A549 (cell line): ENCODE measurements at regions not wholly inside any gene's neighbourhood (a gene's known extent, or its start where the extent isn't known, plus 50 kb on each side); places are given as distances from the start of the nearest gene placed in this dataset.

Source experiments
- CTCF ChIP-seq: fragments of >200 bp; sonication (Bioruptor Twin); formaldehyde crosslinking; IDR thresholded peaks from 3 replicates; pipeline ENCODE4 v1.5.1; 2016
- EHMT2 ChIP-seq: fragments of 200-600 bp; sonication (generic); IDR thresholded peaks from 2 replicates; pipeline ENCODE4 v1.6.1; 2016; ENCODE audit warnings: antibody characterized with exemption, low read depth, mild to moderate bottlenecking, moderate library complexity
- HDAC2 ChIP-seq: fragments of 200-600 bp; sonication (generic); IDR thresholded peaks from 2 replicates; pipeline ENCODE4 v1.6.1; 2016
- KDM1A ChIP-seq: fragments of 200-600 bp; sonication (generic); IDR thresholded peaks from 2 replicates; pipeline ENCODE4 v1.6.1; 2016; ENCODE audit warnings: low read depth, mild to moderate bottlenecking
- MAFK ChIP-seq: fragments of 450-650 bp; IDR thresholded peaks from 2 replicates; pipeline ENCODE4 v1.6.1; 2014; ENCODE audit not compliant: partially characterized antibody
- MAZ ChIP-seq: fragments of 150-350 bp; IDR thresholded peaks from 2 replicates; pipeline ENCODE4 v1.6.1; 2014; ENCODE audit warnings: antibody characterized with exemption, low read depth, low read length, borderline replicate concordance
- NPAS2 ChIP-seq: fragments of 250-450 bp; sonication (Bioruptor Pico); IDR thresholded peaks from 2 replicates; pipeline ENCODE4 v1.8.0; 2022; ENCODE audit warnings: mild to moderate bottlenecking, moderate library complexity, borderline replicate concordance
- NR3C1 ChIP-seq: fragments of >200 bp; sonication (Bioruptor Twin); formaldehyde crosslinking; IDR thresholded peaks from 3 replicates; pipeline ENCODE4 v1.6.1; 2017
- POLR2A ChIP-seq: IDR thresholded peaks from 2 replicates; pipeline ENCODE4 v1.6.1; 2012; ENCODE audit warnings: mild to moderate bottlenecking, low read length
- POLR2AphosphoS2 ChIP-seq: conservative IDR thresholded peaks from 2 replicates; pipeline ENCODE4 v1.6.1; 2012; ENCODE audit warnings: low read length, improper control_type of control experiment, inconsistent platforms
- RCOR1 ChIP-seq: fragments of 150-350 bp; IDR thresholded peaks from 2 replicates; pipeline ENCODE4 v1.6.1; 2014; ENCODE audit warnings: antibody characterized with exemption, low read length, low read depth
- TP53 ChIP-seq: fragments of 250-450 bp; sonication (Bioruptor Pico); IDR thresholded peaks from 2 replicates; pipeline ENCODE4 v1.5.0; 2021; ENCODE audit warnings: mild to moderate bottlenecking, moderate library complexity

DNA sequence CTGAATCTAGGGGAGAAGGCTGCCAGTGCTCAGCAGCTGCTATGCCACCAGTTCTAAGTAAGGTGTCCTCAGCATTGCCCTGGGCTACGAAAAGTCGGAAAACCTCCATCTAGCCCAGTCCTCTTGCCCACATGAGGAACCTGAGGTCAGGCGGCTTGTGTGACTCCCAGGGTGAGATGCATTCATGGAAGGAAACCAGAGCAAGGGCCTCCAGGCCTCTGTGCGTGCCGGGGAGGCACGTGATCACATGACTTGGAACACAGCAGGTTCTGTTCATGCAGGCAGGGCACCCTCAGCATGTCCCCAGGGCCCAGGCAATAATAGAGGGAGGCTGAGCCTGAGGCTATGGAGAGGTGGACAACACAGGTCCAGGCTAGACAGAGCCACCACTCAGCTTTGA, 312.5 kb upstream of the DUSP10 start:
- TF ChIP-seq POLR2AphosphoS2: no peak
- no peak for TF ChIP-seq CTCF
- no peak for TF ChIP-seq KDM1A
- no peak for TF ChIP-seq POLR2A
- TF ChIP-seq NR3C1: no peak
- TF ChIP-seq MAZ: no peak
- TF ChIP-seq EHMT2: no peak
- no peak for TF ChIP-seq MAFK
- TF ChIP-seq NPAS2 (CRISPR knock-in tag): no peak
- no peak for TF ChIP-seq TP53 (CRISPR knock-in tag)
- no peak for TF ChIP-seq RCOR1
- TF ChIP-seq HDAC2: no peak
